Liver (tissue), 3 donors: ENCODE measurements at regions not wholly inside any gene's neighbourhood (a gene's known extent, or its start where the extent isn't known, plus 50 kb on each side); places are given as distances from the start of the nearest gene placed in this dataset.

Experiments
- CTCF ChIP-seq: fragments of 150-350 bp; IDR thresholded peaks from 2 replicates; pipeline ENCODE4 v1.5.1; 2017; ENCODE audit warnings: improper control_type of control experiment, low read depth, low read length; ENCODE audit not compliant: missing input control
- MAX ChIP-seq: IDR thresholded peaks from 2 replicates; pipeline ENCODE4 v1.6.1; 2016; ENCODE audit warnings: antibody characterized with exemption
- TAF1 ChIP-seq: conservative IDR thresholded peaks from 2 replicates; pipeline ENCODE4 v1.6.1; 2016; ENCODE audit warnings: antibody characterized with exemption, mild to moderate bottlenecking
- YY1 ChIP-seq: IDR thresholded peaks from 2 replicates; pipeline ENCODE4 v1.6.1; 2016; ENCODE audit warnings: antibody characterized with exemption, mild to moderate bottlenecking
- donor health status: healthy.
- donor health status: healthy.

GRCh38 chr21:20730441-20730840, 267.8 kb upstream of the NCAM2 start:
- TF ChIP-seq MAX (no peak), YY1 (no peak), TAF1 (no peak), CTCF (no peak)
